OCI-LY1 (cell line): ENCODE measurements at regions not wholly inside any gene's neighbourhood (a gene's known extent, or its start where the extent isn't known, plus 50 kb on each side); places are given as distances from the start of the nearest gene placed in this dataset.

ENCODE experiments used
- EZH2 ChIP-seq: fragments of 200-600 bp; sonication (generic), shearing (Covaris generic); IDR thresholded peaks from 2 replicates; pipeline ENCODE4 v1.8.0; 2017; ENCODE audit warnings: borderline replicate concordance, mixed run types, mild to moderate bottlenecking, antibody characterized with exemption, low read length, moderate library complexity, mixed read lengths
- TF ChIP-seq, protein P1 (sequence below): fragments of 200-600 bp; sonication (generic), shearing (Covaris generic); IDR thresholded peaks from 2 replicates; pipeline ENCODE4 v1.5.1; 2017; ENCODE audit warnings: mild to moderate bottlenecking, antibody characterized with exemption, low read length, moderate library complexity, mixed read lengths

- TF ChIP-seq, protein P1, sequence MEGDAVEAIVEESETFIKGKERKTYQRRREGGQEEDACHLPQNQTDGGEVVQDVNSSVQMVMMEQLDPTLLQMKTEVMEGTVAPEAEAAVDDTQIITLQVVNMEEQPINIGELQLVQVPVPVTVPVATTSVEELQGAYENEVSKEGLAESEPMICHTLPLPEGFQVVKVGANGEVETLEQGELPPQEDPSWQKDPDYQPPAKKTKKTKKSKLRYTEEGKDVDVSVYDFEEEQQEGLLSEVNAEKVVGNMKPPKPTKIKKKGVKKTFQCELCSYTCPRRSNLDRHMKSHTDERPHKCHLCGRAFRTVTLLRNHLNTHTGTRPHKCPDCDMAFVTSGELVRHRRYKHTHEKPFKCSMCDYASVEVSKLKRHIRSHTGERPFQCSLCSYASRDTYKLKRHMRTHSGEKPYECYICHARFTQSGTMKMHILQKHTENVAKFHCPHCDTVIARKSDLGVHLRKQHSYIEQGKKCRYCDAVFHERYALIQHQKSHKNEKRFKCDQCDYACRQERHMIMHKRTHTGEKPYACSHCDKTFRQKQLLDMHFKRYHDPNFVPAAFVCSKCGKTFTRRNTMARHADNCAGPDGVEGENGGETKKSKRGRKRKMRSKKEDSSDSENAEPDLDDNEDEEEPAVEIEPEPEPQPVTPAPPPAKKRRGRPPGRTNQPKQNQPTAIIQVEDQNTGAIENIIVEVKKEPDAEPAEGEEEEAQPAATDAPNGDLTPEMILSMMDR, result no peak
- no peak for TF ChIP-seq EZH2
Measured at GRCh38 chr21:16071761-16072160, 342.0 kb downstream of the USP25 start.
